WI38 (cell line): ENCODE measurements at regions not wholly inside any gene's neighbourhood (a gene's known extent, or its start where the extent isn't known, plus 50 kb on each side); places are given as distances from the start of the nearest gene placed in this dataset.
"Not testable (repeated sequence)": the region's sequence is repeated elsewhere in the genome, so short reads cannot be mapped to it uniquely, and the experiment has no call there.

ENCODE experiments used
- H3K4me3 ChIP-seq: 2 replicates; pipeline ENCODE4 v1.5.1; 2011; ENCODE audit warnings: low read depth, mild to moderate bottlenecking, control low read depth, low read length
- CTCF ChIP-seq: IDR thresholded peaks from 2 replicates; pipeline ENCODE4 v1.5.1; 2012; ENCODE audit warnings: low read depth, mild to moderate bottlenecking, control low read depth, low read length

- H3K4me3 ChIP-seq = not testable (repeated sequence)
Observed at GRCh38 chr11:100409267-100409666, 277.8 kb upstream of the ARHGAP42 start.

DNA sequence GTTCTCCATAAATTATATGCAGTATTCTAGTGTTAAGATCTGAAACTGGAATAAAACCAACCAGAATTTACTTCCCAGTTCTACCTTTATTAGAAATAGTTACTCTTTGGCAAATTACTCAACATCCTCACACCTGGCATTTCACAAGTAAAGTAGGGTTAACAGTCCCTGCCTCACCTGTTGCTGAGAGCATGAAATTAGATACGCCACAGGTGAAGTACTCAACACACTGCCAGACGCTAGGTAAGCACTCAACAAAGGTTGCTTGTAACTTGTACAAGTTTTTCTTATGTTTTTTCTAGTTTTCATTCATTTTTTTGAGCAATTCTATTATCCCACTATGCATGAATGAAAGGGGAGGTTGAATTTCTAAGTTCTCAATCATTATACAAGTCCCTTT, 267.6 kb upstream of the ARHGAP42 start:
- no peak for TF ChIP-seq CTCF

DNA sequence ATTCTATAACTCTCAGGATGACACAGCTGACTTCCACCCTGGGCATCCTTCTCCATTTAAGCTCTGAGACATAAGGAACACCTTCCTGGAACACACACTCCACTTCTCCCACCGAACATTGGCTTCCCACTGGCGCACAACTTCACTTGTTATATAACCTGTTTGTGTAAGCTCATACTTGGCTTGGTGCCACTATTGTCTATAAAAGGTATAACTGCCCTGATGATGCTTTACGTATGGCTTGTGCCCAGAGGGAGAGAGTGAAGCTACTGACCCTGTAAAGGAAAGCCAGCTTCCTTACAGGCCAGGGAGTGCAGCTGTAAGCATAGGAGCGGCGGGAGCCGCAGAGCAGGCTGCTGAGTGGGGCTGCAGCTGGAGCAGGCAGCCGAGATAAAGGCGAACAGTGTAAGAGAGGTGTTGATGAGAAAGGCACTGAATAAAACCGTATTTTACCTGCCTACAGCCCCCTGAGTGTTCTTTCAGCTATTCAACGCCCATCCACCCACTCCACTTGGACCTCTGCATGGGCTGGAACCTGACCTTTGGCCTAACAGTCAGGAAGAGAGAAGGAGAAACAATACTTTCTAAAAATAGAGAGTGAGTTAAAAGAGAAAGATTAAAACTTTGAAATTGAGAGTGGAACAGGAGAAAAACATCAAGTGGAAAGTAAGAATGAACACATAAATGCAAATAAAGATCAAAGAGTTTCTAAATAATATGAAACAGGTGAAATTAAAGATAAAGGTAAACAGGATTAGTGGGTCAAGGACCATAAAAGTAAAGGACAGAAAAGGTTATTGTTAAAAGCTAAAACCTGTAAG, 252.1 kb upstream of the ARHGAP42 start:
- no peak for TF ChIP-seq CTCF
- H3K4me3 ChIP-seq = no peak overlapping the region

More for the DNA sequence above, 267.6 kb upstream of the ARHGAP42 start:
- no peak overlapping the region for H3K4me3 ChIP-seq

DNA sequence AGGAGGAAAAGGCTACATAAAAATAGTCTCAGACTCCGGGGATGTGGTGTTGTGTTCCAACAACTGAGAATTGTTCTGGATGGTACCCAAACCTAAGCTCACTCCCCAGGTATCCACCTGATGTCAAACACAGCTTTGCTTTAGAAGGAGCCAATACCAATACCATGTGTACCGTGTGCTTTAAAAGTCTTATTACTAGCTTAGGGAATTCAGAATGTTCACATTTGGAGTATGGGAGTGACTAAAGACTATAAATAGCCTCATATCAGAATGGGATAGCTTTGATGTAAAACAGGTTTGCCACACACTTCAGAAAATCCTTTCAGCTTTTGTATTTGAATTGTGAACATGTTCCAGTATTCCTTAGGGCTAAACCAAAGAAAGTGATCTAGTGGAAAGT, 248.7 kb upstream of the ARHGAP42 start:
- no peak overlapping the region for H3K4me3 ChIP-seq
- TF ChIP-seq CTCF = no peak

GRCh38 chr11:100441086-100441485, 246.0 kb upstream of the ARHGAP42 start:
- no peak overlapping the region for H3K4me3 ChIP-seq
- TF ChIP-seq CTCF = no peak

- TF ChIP-seq CTCF = no peak
- H3K4me3 ChIP-seq = no peak overlapping the region
Observed at GRCh38 chr11:100442017-100442416, 245.1 kb upstream of the ARHGAP42 start.

GRCh38 chr11:100445231-100445735, 241.8 kb upstream of the ARHGAP42 start:
- H3K4me3 ChIP-seq = no peak overlapping the region
- no peak for TF ChIP-seq CTCF

DNA sequence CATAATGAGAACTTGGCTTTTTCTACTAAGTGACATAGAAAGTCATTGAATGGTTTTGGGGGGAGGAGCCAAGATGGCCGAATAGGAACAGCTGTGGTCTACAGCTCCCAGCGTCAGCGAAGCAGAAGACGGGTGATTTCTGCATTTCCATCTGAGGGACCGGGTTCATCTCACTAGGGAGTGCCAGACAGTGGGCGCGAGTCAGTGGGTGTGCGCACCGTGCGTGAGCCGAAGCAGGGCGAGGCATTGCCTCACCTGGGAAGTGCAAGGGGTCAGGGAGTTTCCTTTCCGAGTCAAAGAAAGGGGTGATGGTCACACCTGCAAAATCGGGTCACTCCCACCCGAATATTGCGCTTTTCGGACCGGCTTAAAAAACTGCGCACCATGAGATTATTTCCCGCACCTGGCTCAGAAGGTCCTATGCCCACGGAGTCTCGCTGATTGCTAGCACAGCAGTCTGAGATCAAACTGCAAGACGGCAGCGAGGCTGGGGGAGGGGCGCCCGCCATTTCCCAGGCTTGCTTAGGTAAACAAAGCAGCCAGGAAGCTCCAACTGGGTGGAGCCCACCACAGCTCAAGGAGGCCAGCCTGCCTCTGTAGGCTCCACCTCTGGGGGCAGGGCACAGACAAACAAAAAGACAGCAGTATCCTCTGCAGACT, 235.2 kb upstream of the ARHGAP42 start:
- not testable (repeated sequence) for H3K4me3 ChIP-seq
